GM12864 (cell line): ENCODE measurements at regions not wholly inside any gene's neighbourhood (a gene's known extent, or its start where the extent isn't known, plus 50 kb on each side); places are given as distances from the start of the nearest gene placed in this dataset.
"Not testable (repeated sequence)": the region's sequence is repeated elsewhere in the genome, so short reads cannot be mapped to it uniquely, and the experiment has no call there.

Experiments
- DNase-seq: peaks from one replicate; pipeline ENCODE4 v3.0.0-alpha.2; 2011; ENCODE audit warnings: low read depth
- H3K4me3 ChIP-seq: 2 replicates; pipeline ENCODE4 v1.5.1; 2011; ENCODE audit warnings: mild to moderate bottlenecking, low read depth, low read length, control low read depth
- CTCF ChIP-seq: IDR thresholded peaks from 2 replicates; pipeline ENCODE4 v1.5.1; 2011; ENCODE audit warnings: low read depth, mild to moderate bottlenecking, moderate library complexity, low read length, control low read depth, inconsistent platforms; ENCODE audit errors: missing control alignments

GRCh38 chr14:51460011-51460410, 191.7 kb upstream of the FRMD6 start:
- DNase-seq: no peak
- TF ChIP-seq CTCF: no peak
- no peak overlapping the region for H3K4me3 ChIP-seq

GRCh38 chr14:51462182-51462581, 189.5 kb upstream of the FRMD6 start:
- no peak for DNase-seq

GRCh38 chr14:51462706-51463105, 189.0 kb upstream of the FRMD6 start:
- H3K4me3 ChIP-seq: no peak overlapping the region
- TF ChIP-seq CTCF: no peak
- DNase-seq: no peak

More at GRCh38 chr14:51462182-51462581, 189.5 kb upstream of the FRMD6 start:
- H3K4me3 ChIP-seq: no peak overlapping the region
- no peak for TF ChIP-seq CTCF

GRCh38 chr14:51463461-51463860, 188.2 kb upstream of the FRMD6 start:
- H3K4me3 ChIP-seq: no peak overlapping the region
- TF ChIP-seq CTCF: no peak
- DNase-seq: no peak

- no peak for TF ChIP-seq CTCF
- no peak for DNase-seq
- no peak overlapping the region for H3K4me3 ChIP-seq
Measured at GRCh38 chr14:51464411-51464810, 187.3 kb upstream of the FRMD6 start.

- no peak overlapping the region for H3K4me3 ChIP-seq
- DNase-seq: no peak
- no peak for TF ChIP-seq CTCF
Measured at GRCh38 chr14:51465486-51465885, 186.2 kb upstream of the FRMD6 start.

- DNase-seq, H3K4me3 ChIP-seq: not testable (repeated sequence)
Measured at GRCh38 chr14:51467392-51467791, 184.3 kb upstream of the FRMD6 start.

- no peak for DNase-seq
- TF ChIP-seq CTCF: no peak
- no peak overlapping the region for H3K4me3 ChIP-seq
Measured at GRCh38 chr14:51468523-51468922, 183.2 kb upstream of the FRMD6 start.
